WTC11 (cell line): ENCODE measurements at regions not wholly inside any gene's neighbourhood (a gene's known extent, or its start where the extent isn't known, plus 50 kb on each side); places are given as distances from the start of the nearest gene placed in this dataset.

Source experiments
- ATF2 ChIP-seq: sonication (generic); formaldehyde crosslinking; IDR thresholded peaks from 2 replicates; pipeline ENCODE4 v1.8.1; 2022; ENCODE audit warnings: low read depth, missing genetic modification reagents, borderline replicate concordance
- CREM ChIP-seq: sonication (generic); formaldehyde crosslinking; IDR thresholded peaks from 2 replicates; pipeline ENCODE4 v1.8.1; 2022; ENCODE audit warnings: mild to moderate bottlenecking, missing genetic modification reagents, moderate library complexity
- CTCF ChIP-seq: fragments of 200-600 bp; IDR thresholded peaks from 2 replicates; pipeline ENCODE4 v1.8.0; 2022; ENCODE audit warnings: antibody characterized with exemption
- E2F4 ChIP-seq: sonication (generic); formaldehyde crosslinking; IDR thresholded peaks from 2 replicates; pipeline ENCODE4 v1.8.1; 2022; ENCODE audit warnings: low read depth, mild to moderate bottlenecking, moderate library complexity, missing genetic modification reagents, borderline replicate concordance
- FOXJ3 ChIP-seq: sonication (generic); formaldehyde crosslinking; IDR thresholded peaks from 2 replicates; pipeline ENCODE4 v1.9.0; 2021; ENCODE audit warnings: missing genetic modification reagents, mild to moderate bottlenecking, borderline replicate concordance
- FOXP4 ChIP-seq: sonication (generic); formaldehyde crosslinking; IDR thresholded peaks from 2 replicates; pipeline ENCODE4 v1.8.0; 2022; ENCODE audit warnings: mild to moderate bottlenecking, missing genetic modification reagents
- HMGXB4 ChIP-seq: sonication (generic); formaldehyde crosslinking; IDR thresholded peaks from 2 replicates; pipeline ENCODE4 v1.8.1; 2023; ENCODE audit warnings: mild to moderate bottlenecking, moderate library complexity, missing genetic modification reagents
- KAT7 ChIP-seq: sonication (generic); formaldehyde crosslinking; IDR thresholded peaks from 2 replicates; pipeline ENCODE4 v1.8.1; 2023; ENCODE audit warnings: missing genetic modification reagents, mild to moderate bottlenecking, borderline replicate concordance
- MAX ChIP-seq: sonication (generic); formaldehyde crosslinking; IDR thresholded peaks from 2 replicates; pipeline ENCODE4 v1.8.0; 2022; ENCODE audit warnings: mild to moderate bottlenecking, missing genetic modification reagents
- NFATC4 ChIP-seq: fragments of 250-450 bp; sonication (Bioruptor Pico); IDR thresholded peaks from 2 replicates; pipeline ENCODE4 v1.9.0; 2021; ENCODE audit warnings: mild to moderate bottlenecking
- NFE2L1 ChIP-seq: sonication (generic); formaldehyde crosslinking; IDR thresholded peaks from 2 replicates; pipeline ENCODE4 v1.8.1; 2023; ENCODE audit warnings: missing genetic modification reagents
- ZBTB43 ChIP-seq: sonication (generic); formaldehyde crosslinking; IDR thresholded peaks from 2 replicates; pipeline ENCODE4 v1.8.1; 2023; ENCODE audit warnings: mild to moderate bottlenecking, missing genetic modification reagents
- ZNF396 ChIP-seq: fragments of 250-450 bp; sonication (Bioruptor Pico); IDR thresholded peaks from 2 replicates; pipeline ENCODE4 v1.8.0; 2021; ENCODE audit warnings: mild to moderate bottlenecking, moderate library complexity, borderline replicate concordance

GRCh38 chr6:100177956-100178355 lies 183.9 kb upstream of the MCHR2 start:
- no peak for TF ChIP-seq KAT7
- TF ChIP-seq NFATC4 (CRISPR knock-in tag): no peak
- TF ChIP-seq ZBTB43: no peak
- TF ChIP-seq ZNF396 (CRISPR knock-in tag): no peak
- no peak for TF ChIP-seq NFE2L1
- TF ChIP-seq FOXP4 (CRISPR knock-in tag): no peak
- no peak for TF ChIP-seq MAX (CRISPR knock-in tag)
- TF ChIP-seq CTCF: no peak
- no peak for TF ChIP-seq HMGXB4
- TF ChIP-seq ATF2: no peak
- TF ChIP-seq FOXJ3: no peak
- TF ChIP-seq E2F4 (CRISPR knock-in tag): no peak
- TF ChIP-seq CREM (CRISPR knock-in tag): no peak
